Left ventricle myocardium inferior (tissue), 1 donor: ENCODE measurements at regions not wholly inside any gene's neighbourhood (a gene's known extent, or its start where the extent isn't known, plus 50 kb on each side); places are given as distances from the start of the nearest gene placed in this dataset.

Experiments
- DNase-seq: peaks from one replicate; pipeline ENCODE4 v3.0.0-alpha.2; 2020
- H3K27ac ChIP-seq: fragments of 200-600 bp; replicated peaks from 2 replicates; pipeline ENCODE4 v1.8.0; 2021
- H3K27me3 ChIP-seq: fragments of 200-600 bp; 2 replicates; pipeline ENCODE4 v1.8.0; 2021; ENCODE audit warnings: low read depth
- H3K36me3 ChIP-seq: fragments of 200-600 bp; 2 replicates; pipeline ENCODE4 v1.8.0; 2021
- H3K4me1 ChIP-seq: fragments of 200-600 bp; 2 replicates; pipeline ENCODE4 v1.8.0; 2021
- H3K4me3 ChIP-seq: fragments of 200-600 bp; 2 replicates; pipeline ENCODE4 v1.8.0; 2021; ENCODE audit warnings: mild to moderate bottlenecking, moderate library complexity
- H3K9me3 ChIP-seq: fragments of 200-600 bp; replicated peaks from 2 replicates; pipeline ENCODE4 v1.8.0; 2021
- intact Hi-C: fragments of 100-400 bp; cut with micrococcal nuclease; formaldehyde crosslinking; loops from one replicate; pipeline ENCODE4 v1.11.0; 2022
- TF ChIP-seq, protein P1 (sequence below): fragments of 200-600 bp; IDR thresholded peaks from 2 replicates; pipeline ENCODE4 v1.8.0; 2021; ENCODE audit warnings: antibody characterized with exemption, mild to moderate bottlenecking, borderline replicate concordance
- donor health status: DM: no; HTN: yes; CAD: no; lungs with severe emphysema.

- TF ChIP-seq, protein P1, sequence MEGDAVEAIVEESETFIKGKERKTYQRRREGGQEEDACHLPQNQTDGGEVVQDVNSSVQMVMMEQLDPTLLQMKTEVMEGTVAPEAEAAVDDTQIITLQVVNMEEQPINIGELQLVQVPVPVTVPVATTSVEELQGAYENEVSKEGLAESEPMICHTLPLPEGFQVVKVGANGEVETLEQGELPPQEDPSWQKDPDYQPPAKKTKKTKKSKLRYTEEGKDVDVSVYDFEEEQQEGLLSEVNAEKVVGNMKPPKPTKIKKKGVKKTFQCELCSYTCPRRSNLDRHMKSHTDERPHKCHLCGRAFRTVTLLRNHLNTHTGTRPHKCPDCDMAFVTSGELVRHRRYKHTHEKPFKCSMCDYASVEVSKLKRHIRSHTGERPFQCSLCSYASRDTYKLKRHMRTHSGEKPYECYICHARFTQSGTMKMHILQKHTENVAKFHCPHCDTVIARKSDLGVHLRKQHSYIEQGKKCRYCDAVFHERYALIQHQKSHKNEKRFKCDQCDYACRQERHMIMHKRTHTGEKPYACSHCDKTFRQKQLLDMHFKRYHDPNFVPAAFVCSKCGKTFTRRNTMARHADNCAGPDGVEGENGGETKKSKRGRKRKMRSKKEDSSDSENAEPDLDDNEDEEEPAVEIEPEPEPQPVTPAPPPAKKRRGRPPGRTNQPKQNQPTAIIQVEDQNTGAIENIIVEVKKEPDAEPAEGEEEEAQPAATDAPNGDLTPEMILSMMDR = no peak
- Histone ChIP-seq H3K27ac (no peak overlapping the region), H3K4me3 (no peak overlapping the region), H3K9me3 (no peaks in the 10 kb centered on the region), H3K27me3 (no peaks in the 10 kb centered on the region), H3K4me1 (peaks cover 7% of the 10 kb centered on the region), H3K36me3 (no peaks in the 10 kb centered on the region)
- intact Hi-C loops = no loop called here
- no peak for DNase-seq
Measured at GRCh38 chr18:27662537-27662936, 477.4 kb upstream of the CHST9 start.

- DNase-seq = no peak
- H3K4me3 ChIP-seq = no peak overlapping the region
- H3K27me3 ChIP-seq = no peaks in the 10 kb centered on the region
- H3K27ac ChIP-seq = no peak overlapping the region
- intact Hi-C loops = no loop called here
- H3K4me1 ChIP-seq = no peaks in the 10 kb centered on the region
- TF ChIP-seq, protein P1 = no peak
- no peaks in the 10 kb centered on the region for H3K36me3 ChIP-seq
- no peaks in the 10 kb centered on the region for H3K9me3 ChIP-seq
Measured at GRCh38 chr18:27661320-27662018, 476.4 kb upstream of the CHST9 start.

GRCh38 chr18:27656905-27657304 lies 471.8 kb upstream of the CHST9 start:
- TF ChIP-seq, protein P1 = no peak
- peaks cover 9% of the 10 kb centered on the region for H3K4me1 ChIP-seq
- no peak for DNase-seq
- H3K27ac ChIP-seq = no peak overlapping the region
- no peaks in the 10 kb centered on the region for H3K36me3 ChIP-seq
- H3K27me3 ChIP-seq = no peaks in the 10 kb centered on the region
- no peaks in the 10 kb centered on the region for H3K9me3 ChIP-seq
- no peak overlapping the region for H3K4me3 ChIP-seq
- intact Hi-C loops = no loop called here

DNA sequence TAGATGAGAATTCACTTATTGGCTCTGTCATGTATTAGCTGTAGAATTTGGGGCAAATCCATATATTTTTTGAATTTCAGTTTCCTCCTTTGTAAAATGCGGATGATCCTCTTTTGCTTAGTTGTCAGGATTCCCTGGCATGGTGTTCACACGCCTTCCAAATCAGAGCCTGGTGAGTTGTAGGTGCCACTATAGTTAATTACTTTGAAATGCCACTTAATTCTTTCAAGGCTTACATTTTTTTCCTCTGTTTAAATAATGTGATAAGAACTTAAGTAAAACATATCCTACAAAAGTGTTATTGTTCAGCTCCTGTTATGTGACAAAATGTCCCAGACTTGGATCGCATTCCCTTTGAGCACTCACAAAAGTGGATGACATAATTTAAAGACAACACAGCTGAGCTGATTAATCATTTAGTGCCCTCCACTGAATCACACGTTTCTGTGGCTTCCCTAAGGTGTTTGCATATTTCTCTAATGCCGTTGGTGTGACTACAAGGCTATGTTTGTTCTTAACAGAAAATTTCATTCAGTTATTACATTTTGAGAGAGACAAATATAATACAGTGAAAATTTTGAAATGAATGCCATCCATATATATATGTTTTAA lies 471.2 kb upstream of the CHST9 start:
- Histone ChIP-seq H3K9me3 (no peaks in the 10 kb centered on the region), H3K4me3 (no peak overlapping the region), H3K36me3 (no peaks in the 10 kb centered on the region), H3K27me3 (no peaks in the 10 kb centered on the region), H3K4me1 (peaks cover 13% of the 10 kb centered on the region), H3K27ac (no peak overlapping the region)
- no peak for DNase-seq
- TF ChIP-seq, protein P1 = no peak
- intact Hi-C loops = no loop called here

GRCh38 chr18:27653247-27653646 lies 468.1 kb upstream of the CHST9 start:
- TF ChIP-seq, protein P1 = no peak

More at GRCh38 chr18:27653247-27653646, 468.1 kb upstream of the CHST9 start:
- no peak for DNase-seq
- Histone ChIP-seq H3K9me3 (no peaks in the 10 kb centered on the region), H3K4me1 (peaks cover 13% of the 10 kb centered on the region), H3K27me3 (no peaks in the 10 kb centered on the region), H3K27ac (no peak overlapping the region), H3K36me3 (no peaks in the 10 kb centered on the region), H3K4me3 (no peak overlapping the region)
- intact Hi-C loops = no loop called here
